ENCODE measurements at regions not wholly inside any gene's neighbourhood (a gene's known extent, or its start where the extent isn't known, plus 50 kb on each side); places are given as distances from the start of the nearest gene placed in this dataset.

GRCh38 chr10:83375274-83375673 is 764.0 kb upstream of the GHITM start:
- TF ChIP-seq POLR2A (IDR thresholded peaks at IDR 0.05) (no peak), CTCF (IDR thresholded peaks at IDR 0.05) (no peak), POLR2AphosphoS5 (IDR thresholded peaks at IDR 0.05) (no peak), EP300 (IDR thresholded peaks at IDR 0.05) (no peak)
